ENCODE measurements at regions not wholly inside any gene's neighbourhood (a gene's known extent, or its start where the extent isn't known, plus 50 kb on each side); places are given as distances from the start of the nearest gene placed in this dataset.

DNA sequence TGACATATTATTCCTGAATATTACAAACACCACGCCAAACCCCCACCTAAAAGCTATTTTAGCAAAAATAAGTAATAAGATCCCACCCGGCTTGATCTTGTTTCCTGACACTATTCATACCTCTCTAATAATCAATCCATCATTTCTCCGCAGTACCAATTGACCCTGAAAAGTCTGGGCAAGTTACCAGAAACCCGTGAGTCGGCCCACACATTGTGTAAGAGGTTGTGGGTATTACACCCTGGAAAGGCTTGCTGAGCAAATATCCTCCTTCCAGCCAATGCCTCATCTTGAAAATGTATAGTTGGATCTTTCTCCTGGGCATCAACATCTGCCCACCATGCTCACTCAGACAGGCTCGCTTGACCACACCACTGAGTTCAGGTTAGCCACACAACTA, 451.0 kb downstream of the TTLL7 start:
- DNase-seq (ENCODE audit: low spot score) = no peak
- TF ChIP-seq, protein P1, sequence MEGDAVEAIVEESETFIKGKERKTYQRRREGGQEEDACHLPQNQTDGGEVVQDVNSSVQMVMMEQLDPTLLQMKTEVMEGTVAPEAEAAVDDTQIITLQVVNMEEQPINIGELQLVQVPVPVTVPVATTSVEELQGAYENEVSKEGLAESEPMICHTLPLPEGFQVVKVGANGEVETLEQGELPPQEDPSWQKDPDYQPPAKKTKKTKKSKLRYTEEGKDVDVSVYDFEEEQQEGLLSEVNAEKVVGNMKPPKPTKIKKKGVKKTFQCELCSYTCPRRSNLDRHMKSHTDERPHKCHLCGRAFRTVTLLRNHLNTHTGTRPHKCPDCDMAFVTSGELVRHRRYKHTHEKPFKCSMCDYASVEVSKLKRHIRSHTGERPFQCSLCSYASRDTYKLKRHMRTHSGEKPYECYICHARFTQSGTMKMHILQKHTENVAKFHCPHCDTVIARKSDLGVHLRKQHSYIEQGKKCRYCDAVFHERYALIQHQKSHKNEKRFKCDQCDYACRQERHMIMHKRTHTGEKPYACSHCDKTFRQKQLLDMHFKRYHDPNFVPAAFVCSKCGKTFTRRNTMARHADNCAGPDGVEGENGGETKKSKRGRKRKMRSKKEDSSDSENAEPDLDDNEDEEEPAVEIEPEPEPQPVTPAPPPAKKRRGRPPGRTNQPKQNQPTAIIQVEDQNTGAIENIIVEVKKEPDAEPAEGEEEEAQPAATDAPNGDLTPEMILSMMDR (IDR thresholded peaks at IDR 0.05; ENCODE audit: borderline replicate concordance, control extremely low read depth, extremely low read depth, insufficient read depth, missing control alignments) = no peak
- in situ Hi-C loops (cut with MboI; ENCODE audit: low sequenced_read_pairs, unreplicated experiment) = no loop called here

DNA sequence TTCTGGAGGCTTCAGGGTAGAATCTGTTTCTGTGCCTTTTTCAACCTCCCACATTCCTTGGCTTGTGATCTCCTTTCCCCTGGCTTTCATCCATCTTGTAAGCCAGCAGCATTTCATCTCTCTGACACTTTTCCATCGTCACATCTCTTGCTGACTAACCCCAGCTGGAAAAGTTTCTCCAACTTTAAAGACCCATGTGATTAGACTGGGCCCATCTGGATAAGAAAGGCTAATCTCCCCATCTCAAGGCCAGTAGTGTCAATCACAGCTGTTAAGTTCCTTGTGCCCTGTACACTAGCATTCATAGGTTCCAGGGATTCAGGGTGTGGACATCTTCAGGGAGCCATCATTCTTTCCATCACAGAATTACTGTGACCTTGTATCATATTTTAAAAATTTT, 452.1 kb downstream of the TTLL7 start:
- TF ChIP-seq, protein P1 (IDR thresholded peaks at IDR 0.05; ENCODE audit: borderline replicate concordance, control extremely low read depth, extremely low read depth, insufficient read depth, missing control alignments) = no peak
- no peak for DNase-seq (ENCODE audit: low spot score)
- in situ Hi-C loops (cut with MboI; ENCODE audit: low sequenced_read_pairs, unreplicated experiment) = no loop called here

DNA sequence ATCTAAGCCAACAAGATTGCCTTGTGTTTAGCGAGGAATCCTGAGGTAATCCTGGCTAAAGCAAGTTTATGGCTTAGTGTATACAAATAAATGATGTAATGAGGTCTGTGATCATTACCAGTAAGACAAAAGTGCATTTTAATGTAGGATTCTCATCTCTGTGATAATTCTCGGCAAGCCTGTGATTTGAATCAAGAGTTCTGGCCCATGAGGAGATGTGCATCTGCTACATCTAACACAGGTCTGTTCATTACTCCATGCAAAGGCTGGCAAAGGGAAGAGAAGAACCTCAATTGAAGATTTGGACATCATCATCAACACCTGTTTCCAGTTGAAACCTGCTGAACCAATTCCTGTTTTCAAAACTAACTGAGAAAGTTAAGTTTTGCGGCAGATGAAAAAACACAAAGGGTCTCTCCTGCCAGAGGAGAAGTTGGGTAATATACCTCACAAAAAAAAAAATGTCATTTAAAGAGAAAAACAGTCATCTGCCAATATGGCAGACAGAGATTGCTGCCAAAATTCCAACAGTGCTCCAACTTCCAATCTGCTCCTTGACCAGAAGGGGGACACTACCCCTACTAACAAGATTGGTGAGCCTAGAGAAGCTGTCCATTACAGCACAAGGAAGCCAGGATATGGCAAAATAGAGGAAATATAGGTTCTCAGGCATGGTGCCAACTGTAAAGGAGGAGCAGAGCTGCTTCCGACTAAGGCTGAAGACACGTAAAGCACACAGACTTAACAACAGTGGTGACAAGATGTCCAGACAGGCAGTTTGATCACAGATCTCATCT, 453.7 kb downstream of the TTLL7 start:
- in situ Hi-C loops (cut with MboI; ENCODE audit: low sequenced_read_pairs, unreplicated experiment) = no loop called here
- TF ChIP-seq, protein P1 (IDR thresholded peaks at IDR 0.05; ENCODE audit: borderline replicate concordance, control extremely low read depth, extremely low read depth, insufficient read depth, missing control alignments) = no peak
- no peak for DNase-seq (ENCODE audit: low spot score)

DNA sequence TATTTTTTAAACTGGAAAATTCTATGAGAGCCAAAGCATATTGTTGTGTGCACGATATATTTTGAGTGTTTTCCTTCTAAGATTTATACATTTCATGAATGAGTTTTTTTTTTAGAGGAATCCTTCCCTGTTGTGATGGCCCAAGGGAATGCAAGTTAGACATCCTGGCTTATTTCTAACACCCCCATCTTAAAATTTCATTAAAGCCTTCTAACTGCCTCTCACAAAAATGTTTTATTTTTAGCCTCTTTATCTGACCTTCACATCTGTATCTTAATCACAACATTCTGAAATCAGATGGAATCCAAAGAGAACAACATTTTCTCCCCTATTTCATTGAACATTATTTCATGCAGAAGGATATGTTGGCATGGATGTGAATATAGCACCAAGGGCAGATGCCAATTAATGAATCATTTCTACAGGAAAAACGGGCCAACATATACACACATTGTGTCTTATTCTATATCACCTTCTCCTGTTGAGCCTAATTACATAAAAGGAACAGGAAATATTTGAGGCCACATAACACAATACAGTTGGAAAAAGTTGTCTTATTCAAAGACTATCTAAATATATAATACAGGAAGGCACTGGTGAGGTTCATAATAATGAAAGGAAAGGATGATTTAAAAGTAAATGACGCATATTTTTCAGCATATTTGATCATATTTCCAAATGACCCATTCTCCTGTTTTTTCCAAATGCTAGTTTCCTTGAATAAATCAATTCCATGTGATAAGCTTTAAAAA, 455.5 kb downstream of the TTLL7 start:
- in situ Hi-C loops (cut with MboI; ENCODE audit: low sequenced_read_pairs, unreplicated experiment) = no loop called here
- TF ChIP-seq, protein P1 (IDR thresholded peaks at IDR 0.05; ENCODE audit: borderline replicate concordance, control extremely low read depth, extremely low read depth, insufficient read depth, missing control alignments) = no peak
- DNase-seq (ENCODE audit: low spot score) = no peak

DNA sequence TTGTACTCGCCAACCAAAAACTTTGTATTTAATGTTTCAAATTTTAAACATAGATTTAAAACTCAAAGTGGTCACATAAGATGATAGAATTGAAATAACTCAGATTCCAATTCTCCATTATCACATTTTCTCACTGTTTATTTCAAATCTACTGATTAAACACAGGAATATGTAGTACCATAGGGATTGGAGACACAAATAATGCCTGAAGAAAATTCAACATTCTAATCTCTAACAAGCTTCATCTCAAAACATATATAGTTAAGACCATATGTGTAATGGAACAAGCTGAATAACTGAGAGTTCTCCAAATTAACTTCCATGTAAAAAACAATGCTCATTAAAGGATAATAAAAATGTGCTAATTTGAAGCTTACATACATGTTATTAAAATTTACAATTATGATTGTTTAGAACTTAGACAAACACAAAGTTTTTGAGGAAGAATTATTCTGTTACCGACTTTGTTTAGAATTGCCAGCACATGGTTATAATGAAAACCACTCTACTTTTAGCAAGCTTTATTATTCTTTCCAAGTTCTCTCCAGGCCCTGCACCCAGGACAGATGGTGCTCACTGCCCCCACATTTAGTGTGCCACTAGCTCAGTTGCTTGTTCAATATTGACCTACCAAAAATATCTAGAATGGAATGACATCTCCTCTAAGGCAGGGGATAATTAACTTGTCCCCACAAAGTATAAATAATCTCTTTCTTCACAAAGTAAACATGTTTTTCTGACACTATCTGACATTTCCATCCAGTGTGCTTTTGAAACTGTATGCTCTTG, 467.2 kb downstream of the TTLL7 start:
- no peak for DNase-seq (ENCODE audit: low spot score)
- in situ Hi-C loops (cut with MboI; ENCODE audit: low sequenced_read_pairs, unreplicated experiment) = no loop called here
- TF ChIP-seq, protein P1 (IDR thresholded peaks at IDR 0.05; ENCODE audit: borderline replicate concordance, control extremely low read depth, extremely low read depth, insufficient read depth, missing control alignments) = no peak

DNA sequence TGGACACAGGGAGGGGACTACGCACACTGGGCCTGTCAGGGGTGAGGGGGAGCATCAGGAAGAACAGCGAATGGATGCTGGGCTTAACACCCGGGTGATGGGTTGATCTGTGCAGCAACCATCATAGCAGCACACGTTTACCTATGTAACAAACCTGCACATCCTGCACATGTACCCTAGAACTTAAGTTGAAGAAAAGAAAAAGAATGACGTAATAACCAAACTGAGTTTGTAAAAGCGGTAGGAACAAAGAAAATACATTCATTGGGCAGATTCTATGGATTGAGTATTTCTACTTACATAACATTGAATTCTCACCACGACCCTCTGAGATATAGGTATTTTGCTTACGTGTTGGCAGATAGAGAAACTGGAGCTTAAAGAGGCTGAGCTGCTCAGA, 468.4 kb downstream of the TTLL7 start:
- TF ChIP-seq, protein P1 (IDR thresholded peaks at IDR 0.05; ENCODE audit: borderline replicate concordance, control extremely low read depth, extremely low read depth, insufficient read depth, missing control alignments) = no peak

More for the DNA sequence above, 468.4 kb downstream of the TTLL7 start:
- in situ Hi-C loops (cut with MboI; ENCODE audit: low sequenced_read_pairs, unreplicated experiment) = no loop called here
- no peak for DNase-seq (ENCODE audit: low spot score)
